HL-60 (cell line): ENCODE measurements at regions not wholly inside any gene's neighbourhood (a gene's known extent, or its start where the extent isn't known, plus 50 kb on each side); places are given as distances from the start of the nearest gene placed in this dataset.

Experiments used
- DNase-seq, 2 experiments: peaks; one replicate each; pipeline ENCODE4 v3.0.0-alpha.2; 2010 to 2020; ENCODE audit warnings: low read depth in 1 of 2, low spot score in 1 of 2
- H3K27ac ChIP-seq: fragments of 250-450 bp; sonication (Bioruptor Pico); replicated peaks from 2 replicates; pipeline ENCODE4 v1.5.1; 2020; ENCODE audit warnings: mild to moderate bottlenecking, moderate library complexity
- H3K27me3 ChIP-seq: fragments of 250-450 bp; sonication (Bioruptor Pico); 2 replicates; pipeline ENCODE4 v1.5.1; 2021; ENCODE audit warnings: mild to moderate bottlenecking, moderate library complexity; ENCODE audit not compliant: insufficient read depth, poor library complexity, severe bottlenecking
- H3K4me3 ChIP-seq: replicated peaks from 2 replicates; pipeline ENCODE4 v1.5.1; 2011; ENCODE audit warnings: mild to moderate bottlenecking, control low read depth, low read length; ENCODE audit not compliant: insufficient read depth
- GABPA ChIP-seq: IDR thresholded peaks from 2 replicates; pipeline ENCODE4 v1.6.1; 2012; ENCODE audit warnings: low read depth
- POLR2AphosphoS5 ChIP-seq: IDR thresholded peaks from 2 replicates; pipeline ENCODE4 v1.6.1; 2012; ENCODE audit warnings: low read depth
- REST ChIP-seq: IDR thresholded peaks from 2 replicates; pipeline ENCODE4 v1.6.1; 2012; ENCODE audit warnings: low read depth; ENCODE audit not compliant: insufficient replicate concordance
- SPI1 ChIP-seq: IDR thresholded peaks from 2 replicates; pipeline ENCODE4 v1.6.1; 2012; ENCODE audit warnings: low read depth, mild to moderate bottlenecking, borderline replicate concordance
- TF ChIP-seq, protein P1 (sequence below): IDR thresholded peaks from one replicate; pipeline ENCODE4 v1.5.1; 2011; ENCODE audit warnings: low read length, control low read depth, inconsistent platforms; ENCODE audit not compliant: insufficient read depth

DNA sequence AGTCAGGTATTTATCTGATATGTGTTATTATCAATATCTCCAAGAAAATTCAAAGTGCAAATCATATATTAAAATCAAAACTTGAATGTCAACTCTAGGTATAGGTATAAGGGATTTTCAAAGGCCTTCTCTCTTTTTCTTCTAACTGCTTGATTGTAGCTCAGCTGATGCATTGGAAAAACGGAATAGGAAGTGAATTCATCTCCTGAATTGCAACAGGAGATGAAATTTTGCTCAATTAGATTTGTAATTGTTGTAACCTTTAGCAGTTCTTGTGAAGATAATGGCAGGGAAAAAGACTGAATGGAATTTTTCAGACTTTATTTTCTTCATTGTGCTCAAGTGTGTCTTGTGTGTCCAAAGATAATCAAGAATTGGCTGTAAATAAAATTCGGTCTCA lies 190.2 kb upstream of the KCNJ16 start:
- Histone ChIP-seq H3K27me3 (no peaks in the 10 kb centered on the region), H3K27ac (no peak overlapping the region), H3K4me3 (no peak overlapping the region)
- DNase-seq, result no peak
- TF ChIP-seq SPI1, result no peak
- no peak for TF ChIP-seq REST
- no peak for TF ChIP-seq POLR2AphosphoS5
- TF ChIP-seq, protein P1, sequence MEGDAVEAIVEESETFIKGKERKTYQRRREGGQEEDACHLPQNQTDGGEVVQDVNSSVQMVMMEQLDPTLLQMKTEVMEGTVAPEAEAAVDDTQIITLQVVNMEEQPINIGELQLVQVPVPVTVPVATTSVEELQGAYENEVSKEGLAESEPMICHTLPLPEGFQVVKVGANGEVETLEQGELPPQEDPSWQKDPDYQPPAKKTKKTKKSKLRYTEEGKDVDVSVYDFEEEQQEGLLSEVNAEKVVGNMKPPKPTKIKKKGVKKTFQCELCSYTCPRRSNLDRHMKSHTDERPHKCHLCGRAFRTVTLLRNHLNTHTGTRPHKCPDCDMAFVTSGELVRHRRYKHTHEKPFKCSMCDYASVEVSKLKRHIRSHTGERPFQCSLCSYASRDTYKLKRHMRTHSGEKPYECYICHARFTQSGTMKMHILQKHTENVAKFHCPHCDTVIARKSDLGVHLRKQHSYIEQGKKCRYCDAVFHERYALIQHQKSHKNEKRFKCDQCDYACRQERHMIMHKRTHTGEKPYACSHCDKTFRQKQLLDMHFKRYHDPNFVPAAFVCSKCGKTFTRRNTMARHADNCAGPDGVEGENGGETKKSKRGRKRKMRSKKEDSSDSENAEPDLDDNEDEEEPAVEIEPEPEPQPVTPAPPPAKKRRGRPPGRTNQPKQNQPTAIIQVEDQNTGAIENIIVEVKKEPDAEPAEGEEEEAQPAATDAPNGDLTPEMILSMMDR, result no peak
- no peak for TF ChIP-seq GABPA

DNA sequence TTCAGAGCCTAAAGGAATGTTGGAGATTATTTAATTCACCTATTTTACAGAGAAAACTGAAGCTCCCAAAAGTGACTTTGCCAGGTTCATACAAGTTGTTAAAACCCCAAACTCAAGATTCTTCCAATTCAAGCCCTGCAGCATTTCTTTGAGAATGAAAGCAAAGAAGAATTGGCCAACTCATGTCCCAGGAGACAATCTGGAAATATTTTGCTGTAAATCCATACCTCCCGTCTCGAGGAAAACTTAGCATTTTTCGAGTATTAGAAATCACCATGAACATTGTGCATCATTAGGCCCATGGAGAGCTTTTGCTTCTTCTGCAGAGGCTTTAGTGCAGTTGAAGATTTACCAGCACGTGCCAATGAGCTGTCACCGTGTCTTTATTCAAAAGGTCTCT lies 176.4 kb upstream of the KCNJ16 start:
- TF ChIP-seq REST (no peak), GABPA (no peak), POLR2AphosphoS5 (no peak)
- TF ChIP-seq, protein P1, result no peak
- Histone ChIP-seq H3K27me3 (no peaks in the 10 kb centered on the region), H3K27ac (no peak overlapping the region), H3K4me3 (no peak overlapping the region)
- DNase-seq, result no peak

- Histone ChIP-seq H3K27me3 (no peaks in the 10 kb centered on the region), H3K4me3 (no peak overlapping the region), H3K27ac (no peak overlapping the region)
- no peak for DNase-seq
- TF ChIP-seq POLR2AphosphoS5 (no peak), SPI1 (no peak), GABPA (no peak), REST (no peak)
- TF ChIP-seq, protein P1, result no peak
These were observed 174.9 kb upstream of the KCNJ16 start for GRCh38 chr17:69900101-69900500.
